SH-SY5Y (cell line): ENCODE measurements at regions not wholly inside any gene's neighbourhood (a gene's known extent, or its start where the extent isn't known, plus 50 kb on each side); places are given as distances from the start of the nearest gene placed in this dataset.

ENCODE experiments used
- GATA2 ChIP-seq: IDR thresholded peaks from 2 replicates; pipeline ENCODE4 v1.6.1; 2011; ENCODE audit warnings: mild to moderate bottlenecking, low read depth, low read length
- GATA3 ChIP-seq: IDR thresholded peaks from 2 replicates; pipeline ENCODE4 v1.6.1; 2011; ENCODE audit warnings: low read depth, mild to moderate bottlenecking, low read length, moderate library complexity

DNA sequence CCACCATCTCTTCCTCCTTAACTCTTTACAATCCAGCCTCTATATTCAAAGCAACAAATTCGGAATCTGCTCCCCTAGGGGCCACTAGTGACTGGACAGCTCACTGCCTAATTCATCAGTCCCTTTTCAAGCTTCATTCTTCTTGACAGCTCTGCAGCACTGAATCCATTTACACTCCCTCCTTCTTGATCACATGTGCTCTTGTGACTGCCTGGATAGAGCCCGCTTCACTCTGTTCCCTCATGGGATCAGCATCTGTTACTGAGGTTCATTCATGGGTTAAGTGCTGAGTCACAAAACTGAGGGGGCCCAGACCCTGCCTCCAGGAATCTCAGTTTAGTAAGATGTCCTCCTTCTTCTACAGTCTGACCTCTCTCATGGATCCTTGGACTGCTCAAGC, 81.5 kb downstream of the CYRIA start:
- TF ChIP-seq GATA2 (no peak), GATA3 (no peak)
